B cell (primary cell): ENCODE measurements at regions not wholly inside any gene's neighbourhood (a gene's known extent, or its start where the extent isn't known, plus 50 kb on each side); places are given as distances from the start of the nearest gene placed in this dataset.

Experiments
- ATAC-seq: fragments of 200-7000 bp; cut with Tn5 transposase; one replicate; pipeline ENCODE4 v1.10.0; 2021; ENCODE audit warnings: low read depth, mild to moderate bottlenecking, moderate number of reproducible peaks, moderate library complexity
- CTCF ChIA-PET: fragments of 350-600 bp; sonication (Branson Sonifier 250); formaldehyde crosslinking; loops from one replicate; lab custom pipeline; 2021; ENCODE audit warnings: antibody characterized with exemption, inconsistent platforms; lab: Charles Lee
- POLR2A ChIA-PET: fragments of 350-600 bp; sonication (Branson Sonifier 250); formaldehyde crosslinking; loops from one replicate; lab custom pipeline; 2021; ENCODE audit warnings: antibody characterized with exemption; lab: Charles Lee
- DNase-seq: peaks from one replicate; pipeline ENCODE4 v3.0.0; 2013
- H2AFZ ChIP-seq: 2 replicates; pipeline ENCODE4 v1.6.1; 2012; ENCODE audit warnings: mild to moderate bottlenecking, low read depth, low read length; ENCODE audit not compliant: insufficient read depth, poor library complexity, severe bottlenecking
- H3K27ac ChIP-seq, 2 donors: 1 replicate in 1 of 2; 2 replicates in 1 of 2; pipeline ENCODE4 v1.5.1; 2012 to 2013; ENCODE audit warnings: low read length in 2 of 2, mild to moderate bottlenecking in 2 of 2, moderate library complexity in 1 of 2
- H3K27me3 ChIP-seq, 4 experiments: fragments of 200-600 bp in 1 of 4; sonication (generic) in 1 of 4; replicated peaks in 1 of 4; 1 replicate in 2 of 4; 2 replicates in 2 of 4; pipeline versions ENCODE4 v1.6.1 to v1.7.0; 2013 to 2016; ENCODE audit warnings: low read length in 3 of 4, mild to moderate bottlenecking in 2 of 4, mixed read lengths in 1 of 4, moderate library complexity in 1 of 4; ENCODE audit not compliant: insufficient read depth in 4 of 4, control insufficient read depth in 3 of 4; ENCODE audit errors: control extremely low read depth in 1 of 4
- H3K36me3 ChIP-seq, 2 experiments: replicated peaks in 1 of 2; 1 replicate in 1 of 2; 2 replicates in 1 of 2; pipeline versions ENCODE4 v1.6.1 to v1.7.1; 2013; ENCODE audit warnings: low read length in 1 of 2; ENCODE audit not compliant: insufficient read depth in 2 of 2, control insufficient read depth in 1 of 2; ENCODE audit errors: control extremely low read depth in 1 of 2, extremely low read depth in 1 of 2
- H3K4me1 ChIP-seq, 2 donors: fragments of 200-600 bp in 1 of 2; sonication (generic) in 1 of 2; 1 replicate in 1 of 2; 2 replicates in 1 of 2; pipeline versions ENCODE4 v1.5.1 to v1.6.1; 2013 to 2017; ENCODE audit warnings: low read length in 2 of 2; ENCODE audit not compliant: control insufficient read depth in 2 of 2, insufficient read depth in 2 of 2
- H3K4me2 ChIP-seq: replicated peaks from 2 replicates; pipeline ENCODE3; 2012; ENCODE audit warnings: mild to moderate bottlenecking, low read depth, low read length; ENCODE audit not compliant: poor library complexity, severe bottlenecking
- H3K4me3 ChIP-seq, 5 experiments: fragments of 200-600 bp in 1 of 5; sonication (generic) in 1 of 5; 1 replicate in 3 of 5; 2 replicates in 2 of 5; pipeline versions ENCODE4 v1.5.1 to v1.7.0; 2011 to 2016; ENCODE audit warnings: low read length in 4 of 5, mild to moderate bottlenecking in 4 of 5, low read depth in 2 of 5, control low read depth in 1 of 5, moderate library complexity in 1 of 5; ENCODE audit not compliant: insufficient read depth in 1 of 5; ENCODE audit errors: control extremely low read depth in 1 of 5, extremely low read depth in 1 of 5
- H3K79me2 ChIP-seq: fragments of 200-600 bp; sonication (generic); one replicate; pipeline ENCODE4 v1.6.0; 2016; ENCODE audit warnings: low read length; ENCODE audit not compliant: control insufficient read depth, insufficient read depth
- H3K9ac ChIP-seq: fragments of 200-600 bp; sonication (generic); 2 replicates; pipeline ENCODE4 v1.6.1; 2017; ENCODE audit warnings: mild to moderate bottlenecking, low read length, moderate library complexity
- H3K9me3 ChIP-seq, 3 donors: one replicate each; pipeline versions ENCODE4 v1.6.1 to v1.7.1; 2013; ENCODE audit warnings: low read length in 2 of 3; ENCODE audit not compliant: control insufficient read depth in 2 of 3, insufficient read depth in 1 of 3; ENCODE audit errors: control extremely low read depth in 1 of 3
- H4K20me1 ChIP-seq: 2 replicates; pipeline ENCODE4 v1.6.0; 2012; ENCODE audit warnings: mild to moderate bottlenecking, low read length; ENCODE audit not compliant: insufficient read depth, control insufficient read depth, poor library complexity, severe bottlenecking
- H3K27ac Mint-ChIP-seq: one replicate; pipeline ENCODE4 v1.8.0; 2021; ENCODE audit warnings: mixed read lengths
- H3K27me3 Mint-ChIP-seq: one replicate; pipeline ENCODE4 v1.8.0; 2021; ENCODE audit warnings: mixed read lengths
- H3K4me1 Mint-ChIP-seq: one replicate; pipeline ENCODE4 v1.8.0; 2021; ENCODE audit warnings: mixed read lengths
- H3K4me3 Mint-ChIP-seq: one replicate; pipeline ENCODE4 v1.8.0; 2021; ENCODE audit warnings: mixed read lengths
- H3K9me3 Mint-ChIP-seq: one replicate; pipeline ENCODE4 v1.8.0; 2022; ENCODE audit warnings: mixed read lengths; ENCODE audit not compliant: insufficient read depth
- CTCF ChIP-seq: fragments of 200-600 bp; IDR thresholded peaks from one replicate; pipeline ENCODE4 v1.8.0; 2022; ENCODE audit warnings: antibody characterized with exemption, mild to moderate bottlenecking
- EZH2 ChIP-seq: IDR thresholded peaks from 2 replicates; pipeline ENCODE4 v1.6.1; 2012; ENCODE audit warnings: borderline replicate concordance, low read depth, mild to moderate bottlenecking, moderate library complexity, low read length; ENCODE audit not compliant: insufficient read depth, poor library complexity, severe bottlenecking
- WGBS: methylation state at CpG from one replicate; pipeline ENCODE4 v1.1.5; 2013; ENCODE audit warnings: missing lambda C conversion rate; ENCODE audit not compliant: insufficient coverage; 5-methylcytosine and 5-hydroxymethylcytosine counted together
- intact Hi-C: fragments of 100-400 bp; cut with micrococcal nuclease; formaldehyde crosslinking; loops from one replicate; pipeline ENCODE4 v1.10.0; 2022

GRCh38 chr7:148481971-148482626 lies 108.5 kb upstream of the C7orf33 start:
- DNase-seq (no peak), ATAC-seq (no peak)
- Mint-ChIP-seq H3K27ac (no peak overlapping the region), H3K4me1 (peaks cover 22% of the 10 kb centered on the region), H3K9me3 (no peaks in the 10 kb centered on the region), H3K27me3 (no peaks in the 10 kb centered on the region), H3K4me3 (no peak overlapping the region)
- H3K79me2 ChIP-seq: no peaks in the 10 kb centered on the region
- TF ChIP-seq CTCF (no peak), EZH2 (no peak)
- H3K9me3 ChIP-seq: no peaks in the 10 kb centered on the region
- no peak overlapping the region for H3K27ac ChIP-seq
- POLR2A ChIA-PET: no interaction called here
- H3K4me3 ChIP-seq: no peak overlapping the region
- CTCF ChIA-PET: interaction anchor here (0.8 to 6.4 kb wide), 2 partner anchors 22 to 218 kb away, joined by 3 to 105 read pairs; no protein-coding TSS in a partner anchor
- H4K20me1 ChIP-seq: no peaks in the 10 kb centered on the region
- 95% methylated on average over 14 of the region's 19 CpGs for WGBS
- no peak overlapping the region for H2AFZ ChIP-seq
- intact Hi-C loops: no loop called here
- H3K4me1 ChIP-seq: peaks cover 0 to 11% of the 10 kb centered on the region in 2 donors
- H3K27me3 ChIP-seq: peaks cover 0 to 2% (median 0%) of the 10 kb centered on the region in 4 experiments
- H3K36me3 ChIP-seq: no peaks in the 10 kb centered on the region
- H3K9ac ChIP-seq: no peak overlapping the region
- no peak overlapping the region for H3K4me2 ChIP-seq

GRCh38 chr7:148483515-148484308 lies 106.9 kb upstream of the C7orf33 start:
- no peaks in the 10 kb centered on the region for H3K36me3 ChIP-seq
- H3K79me2 ChIP-seq: no peaks in the 10 kb centered on the region
- no peak overlapping the region for H3K4me2 ChIP-seq
- POLR2A ChIA-PET: no interaction called here
- no peaks in the 10 kb centered on the region for H3K9me3 Mint-ChIP-seq
- H3K4me3 Mint-ChIP-seq: no peak overlapping the region
- peaks cover 0 to 11% of the 10 kb centered on the region in 2 donors for H3K4me1 ChIP-seq
- no peak overlapping the region for H2AFZ ChIP-seq
- H3K27ac Mint-ChIP-seq: no peak overlapping the region
- H3K4me3 ChIP-seq: no peak overlapping the region
- no peak overlapping the region for H3K9ac ChIP-seq
- TF ChIP-seq CTCF (no peak), EZH2 (no peak)
- 88% methylated on average over 16 of the region's 17 CpGs for WGBS
- ATAC-seq (no peak), DNase-seq (no peak)
- CTCF ChIA-PET: interaction anchor here (6.4 kb wide), 1 partner anchor 219 kb away, joined by 105 read pairs; no protein-coding TSS in a partner anchor
- no peaks in the 10 kb centered on the region for H3K9me3 ChIP-seq
- peaks cover 22% of the 10 kb centered on the region for H3K4me1 Mint-ChIP-seq
- H4K20me1 ChIP-seq: no peaks in the 10 kb centered on the region
- intact Hi-C loops: no loop called here
- H3K27me3 ChIP-seq: peaks cover 0 to 4% (median 0%) of the 10 kb centered on the region in 4 experiments
- H3K27me3 Mint-ChIP-seq: peaks cover 2% of the 10 kb centered on the region
- H3K27ac ChIP-seq: no peak overlapping the region
